NCI-H2227 (cell line): ENCODE measurements at regions not wholly inside any gene's neighbourhood (a gene's known extent, or its start where the extent isn't known, plus 50 kb on each side); places are given as distances from the start of the nearest gene placed in this dataset.
"Not testable (repeated sequence)": the region's sequence is repeated elsewhere in the genome, so short reads cannot be mapped to it uniquely, and the experiment has no call there.

Experiments
- DNase-seq: peaks from one replicate; lab custom pipeline; 2025; ENCODE audit not compliant: unreplicated experiment; lab: John Stamatoyannopoulos, UW

DNA sequence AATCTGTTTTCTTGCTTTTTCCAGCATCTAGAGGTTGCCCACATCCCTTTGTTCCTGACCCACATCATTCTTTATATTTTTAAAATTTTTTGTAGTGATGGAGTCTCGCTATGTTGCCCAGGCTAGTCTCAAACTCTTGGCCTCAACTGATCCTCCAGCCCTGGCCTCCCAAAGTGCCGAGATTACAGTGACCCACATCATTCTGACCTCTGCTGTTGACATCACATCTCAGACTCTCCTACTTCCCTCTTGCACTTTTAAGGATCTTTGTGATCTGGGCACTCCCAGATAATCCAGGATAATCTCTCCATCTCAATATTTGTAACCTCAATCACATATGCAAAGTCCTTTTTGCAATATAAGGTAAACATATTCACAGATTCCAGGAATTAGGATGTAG is 266.6 kb downstream of the MEX3B start:
- no peak for DNase-seq

DNA sequence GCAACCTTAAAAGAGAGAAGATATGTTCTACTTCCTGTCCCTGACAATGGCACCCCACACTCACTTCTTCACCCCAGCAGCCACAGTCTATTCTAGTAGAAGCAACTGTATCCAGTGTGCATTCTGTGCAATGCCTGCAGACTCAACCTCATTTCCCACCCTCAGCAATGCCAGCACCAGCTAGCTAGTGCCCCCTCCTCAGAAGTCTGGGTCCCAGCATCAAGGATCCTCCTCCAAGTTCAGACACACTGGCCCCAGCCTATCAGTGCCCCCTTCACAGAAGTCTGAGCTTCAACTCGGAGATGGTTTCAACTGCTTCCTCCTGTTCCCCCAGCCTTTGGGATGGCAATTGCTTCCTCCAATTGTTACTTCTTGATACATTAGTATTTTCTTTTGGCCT is 268.3 kb downstream of the MEX3B start:
- no peak for DNase-seq

DNA sequence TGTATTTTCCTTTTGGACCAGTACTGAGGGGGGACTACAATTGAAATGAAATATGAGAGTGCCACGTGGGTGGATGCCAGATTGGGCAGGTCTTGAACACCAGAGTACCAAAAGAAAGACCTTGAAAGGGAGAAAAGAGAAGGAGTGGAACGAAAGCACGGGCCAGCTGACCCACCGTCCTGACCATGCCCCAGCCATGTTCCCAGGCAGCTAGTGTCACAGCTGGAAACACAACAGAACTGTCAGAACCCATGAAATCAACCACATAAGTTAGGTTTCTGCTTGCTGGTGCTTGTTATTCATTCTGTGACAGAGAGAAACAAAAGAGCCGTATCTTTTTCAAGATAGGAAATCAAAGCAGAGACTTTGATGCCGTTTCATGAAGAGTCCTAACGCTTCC is 268.8 kb downstream of the MEX3B start:
- no peak for DNase-seq

DNA sequence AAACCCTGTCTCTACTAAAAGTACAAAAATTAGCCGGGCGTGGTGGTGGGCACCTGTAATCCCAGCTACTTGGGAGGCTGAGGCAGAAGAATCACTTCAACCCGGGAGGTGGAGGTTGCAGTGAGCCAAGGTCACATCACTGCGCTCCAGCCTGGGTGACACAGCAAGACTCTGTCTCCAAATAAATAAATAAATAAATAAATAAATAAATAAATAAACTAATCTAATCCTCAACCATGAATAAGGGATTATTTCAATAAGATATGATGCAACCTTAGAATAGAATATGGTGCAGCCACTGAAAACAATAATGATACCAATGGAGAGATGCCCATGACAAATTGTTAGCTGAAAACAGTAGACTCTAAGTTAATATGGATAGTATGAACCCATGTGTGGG is 270.0 kb downstream of the MEX3B start:
- DNase-seq, result not testable (repeated sequence)

DNA sequence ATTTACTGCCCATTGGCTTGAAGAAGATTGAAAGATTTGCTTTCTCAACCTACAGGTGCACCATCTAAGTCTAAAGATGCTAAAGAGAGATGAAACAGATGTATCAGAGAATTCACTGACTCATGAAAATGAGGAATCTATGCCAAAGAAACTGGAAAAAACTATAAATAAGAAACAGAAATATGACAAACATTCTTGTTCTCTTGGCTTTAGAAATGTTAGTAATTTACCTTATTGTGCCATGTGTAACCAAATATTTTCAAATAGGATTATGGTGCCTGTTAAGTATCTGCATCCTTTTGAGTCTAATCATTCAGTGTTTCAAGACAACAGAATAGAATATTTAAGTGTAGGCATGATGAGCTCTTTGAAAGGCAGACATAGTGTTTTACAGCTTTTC is 271.5 kb downstream of the MEX3B start:
- DNase-seq, result no peak

DNA sequence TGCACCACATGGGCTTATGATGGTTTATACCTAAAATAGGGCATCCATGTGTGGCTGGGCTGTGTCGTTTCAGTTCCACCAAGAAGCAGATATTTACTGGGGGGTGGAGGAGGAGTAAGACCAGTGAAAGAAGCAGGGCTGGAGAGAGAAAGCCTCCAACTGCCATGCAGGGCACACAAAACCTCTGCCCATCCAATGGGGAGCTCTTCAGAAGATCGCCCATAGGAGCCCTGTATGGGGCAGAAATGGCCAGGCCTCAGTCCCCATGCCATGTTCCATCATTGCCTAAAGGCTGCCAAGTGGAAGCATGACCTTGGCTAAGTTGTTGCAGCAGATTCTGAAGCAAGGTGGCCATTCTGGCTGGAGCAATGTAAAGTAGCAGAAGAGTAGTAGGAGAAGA is 277.0 kb downstream of the MEX3B start:
- no peak for DNase-seq

DNA sequence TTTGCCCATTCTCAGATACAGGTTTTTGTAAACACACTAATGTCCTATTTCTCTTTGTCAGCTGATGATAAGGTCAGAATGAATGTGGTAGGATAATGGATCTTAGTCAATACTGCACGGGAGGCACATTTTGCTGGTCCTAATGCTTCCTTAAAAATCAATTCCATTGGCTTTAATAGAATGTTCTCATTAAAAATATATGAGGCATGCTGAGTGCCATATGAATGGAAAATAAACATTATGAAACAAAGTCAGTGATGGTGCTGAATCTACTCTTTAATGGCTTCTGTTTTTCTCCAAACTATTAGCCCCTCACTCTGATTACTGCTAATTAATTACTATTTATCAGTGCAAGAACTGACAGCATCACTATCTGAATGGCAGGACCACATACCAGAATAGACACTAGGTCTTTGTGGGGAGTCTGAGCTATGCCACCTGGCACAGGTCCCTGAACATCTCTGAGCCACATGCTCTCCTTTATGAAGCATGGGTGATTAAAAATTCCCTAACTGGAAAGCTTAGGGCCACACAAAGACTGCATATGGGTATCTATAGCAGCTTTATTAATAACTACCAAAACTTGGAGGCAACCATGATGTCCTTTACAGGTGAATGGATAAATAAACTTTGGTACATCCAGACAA is 278.9 kb downstream of the MEX3B start:
- DNase-seq, result no peak

DNA sequence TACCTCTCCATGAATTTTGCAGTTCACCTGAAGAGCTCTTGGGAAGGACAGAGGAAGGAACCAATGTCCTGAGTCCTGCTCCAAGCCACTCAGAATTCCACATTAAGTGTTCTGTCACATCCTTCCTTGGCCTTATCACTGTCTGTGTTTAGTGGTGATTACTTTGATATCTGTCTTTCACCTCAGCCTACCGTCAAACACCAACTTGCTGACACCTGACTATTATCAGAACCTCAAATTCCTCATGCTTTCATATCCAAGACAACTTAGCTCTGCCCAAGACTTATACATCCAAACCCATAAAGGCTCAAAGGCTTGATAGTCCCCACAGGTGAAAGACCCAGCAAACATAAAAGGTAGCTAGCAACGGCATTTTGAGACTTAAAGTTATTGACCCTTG is 280.0 kb downstream of the MEX3B start:
- no peak for DNase-seq

DNA sequence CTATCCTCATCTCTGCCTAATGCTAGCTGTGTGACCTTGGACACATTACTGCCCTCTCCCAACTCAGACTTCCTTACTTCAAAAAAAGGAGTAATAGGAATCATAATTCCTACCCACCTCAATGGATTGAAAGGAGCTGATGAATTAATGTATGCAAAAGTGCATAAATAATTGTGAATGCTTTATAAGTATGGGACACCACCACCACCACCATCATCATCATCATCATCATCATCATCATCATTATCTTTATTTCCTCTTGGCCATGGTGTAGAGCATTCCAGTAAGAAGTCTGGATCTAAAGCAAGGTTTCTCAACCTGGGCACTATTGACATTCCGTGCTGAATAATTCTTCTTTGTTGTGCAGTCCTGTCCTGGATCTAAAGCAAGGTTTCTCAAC is 282.5 kb downstream of the MEX3B start:
- no peak for DNase-seq

DNA sequence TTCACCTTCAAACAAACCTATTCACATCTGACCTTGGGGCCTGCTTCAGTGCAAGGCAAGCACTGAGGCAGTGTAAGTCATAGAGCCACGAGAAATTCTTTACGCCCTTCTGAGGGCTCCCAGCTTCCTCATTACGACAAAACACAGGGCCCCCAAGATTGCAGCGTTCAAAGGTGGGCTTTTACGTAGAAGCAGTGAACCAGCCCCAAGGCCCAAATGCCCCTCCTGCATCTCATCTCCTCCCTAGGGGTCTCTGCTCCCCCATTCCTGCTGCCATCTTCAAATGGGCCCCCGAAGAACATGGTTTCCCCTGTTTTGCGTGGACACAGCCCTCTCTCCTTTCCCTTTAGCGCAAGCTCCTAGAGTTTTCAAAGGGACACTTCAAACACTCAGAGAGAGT is 285.1 kb downstream of the MEX3B start:
- DNase-seq, result no peak

DNA sequence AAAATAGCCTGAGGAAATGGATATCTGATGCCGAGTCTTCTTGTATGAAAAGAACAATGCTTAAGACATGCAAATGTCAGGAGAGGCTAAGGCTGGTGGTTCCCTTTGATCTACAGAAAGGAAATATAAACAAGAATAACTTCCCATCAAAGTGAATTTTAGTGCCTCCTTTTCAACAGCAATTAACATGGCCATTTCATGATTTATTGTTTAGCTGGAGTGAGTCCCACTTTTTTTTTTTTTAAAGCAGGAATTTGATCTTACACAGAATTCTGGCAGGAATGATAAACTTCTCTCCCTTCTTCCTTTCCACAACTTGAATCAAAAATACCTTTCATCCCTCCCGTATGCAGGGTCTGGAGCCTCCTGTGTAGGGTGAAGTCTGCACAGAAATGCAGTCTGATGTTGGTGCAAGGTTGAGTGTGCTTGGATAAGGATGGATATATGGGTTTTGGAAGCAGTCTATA is 287.0 kb downstream of the MEX3B start:
- DNase-seq, result no peak

DNA sequence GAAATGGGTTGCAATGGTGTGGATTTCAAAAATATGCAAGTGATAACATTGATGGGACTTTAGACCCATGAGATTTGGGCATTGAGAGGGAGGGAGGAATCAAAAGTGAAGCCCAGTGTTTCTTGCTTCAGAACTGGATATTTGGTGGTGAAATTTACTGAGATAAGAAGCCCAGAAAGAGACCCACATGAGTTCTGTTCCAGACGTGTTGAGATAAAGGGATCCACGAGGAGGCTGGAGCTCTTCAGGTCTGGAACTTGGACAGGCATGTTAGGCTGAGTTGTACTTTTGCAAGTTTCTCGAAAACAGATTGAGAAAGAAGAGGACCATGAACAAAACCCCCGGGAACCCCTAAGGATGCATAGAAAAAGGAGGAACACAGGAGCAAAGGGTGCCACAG is 290.2 kb downstream of the MEX3B start:
- no peak for DNase-seq

DNA sequence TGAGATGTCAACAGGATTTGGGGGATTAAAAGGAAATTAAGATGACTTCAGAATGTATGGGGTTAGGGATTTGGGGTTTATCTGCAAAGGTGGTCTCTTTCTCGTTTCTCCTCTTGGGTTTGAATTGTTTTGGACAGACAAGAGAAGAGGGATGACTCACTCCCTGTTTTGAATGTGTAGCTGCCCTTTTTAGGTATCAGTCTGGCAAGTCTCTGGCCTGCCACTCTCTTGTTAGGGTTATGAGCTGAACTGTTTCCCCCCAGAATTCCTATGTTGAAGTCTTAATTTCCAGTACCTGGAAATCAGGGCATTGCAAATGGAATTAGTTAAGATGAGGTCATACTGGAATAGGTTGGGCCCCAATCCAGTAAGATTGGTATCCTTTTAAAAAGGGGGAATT is 291.7 kb downstream of the MEX3B start:
- no peak for DNase-seq

DNA sequence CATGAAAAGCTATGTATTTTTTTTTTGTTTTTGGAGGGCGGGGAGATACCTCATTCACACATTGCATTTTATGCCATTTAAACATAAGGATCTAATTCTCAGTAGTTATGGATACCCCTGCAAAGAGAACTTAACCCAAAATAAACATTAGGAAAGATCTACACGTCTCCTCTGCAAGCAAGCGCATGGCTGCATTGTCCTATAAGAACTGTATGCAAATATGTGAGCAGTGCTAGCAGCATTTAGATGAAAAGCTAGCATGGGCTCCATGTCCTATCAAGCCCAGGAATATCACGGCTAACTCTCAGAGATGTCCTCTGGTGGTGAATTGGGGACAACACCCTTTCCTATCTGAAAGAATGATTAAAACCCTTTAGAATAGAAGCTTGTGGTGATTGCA is 292.8 kb downstream of the MEX3B start:
- DNase-seq, result peak; percentile 19

DNA sequence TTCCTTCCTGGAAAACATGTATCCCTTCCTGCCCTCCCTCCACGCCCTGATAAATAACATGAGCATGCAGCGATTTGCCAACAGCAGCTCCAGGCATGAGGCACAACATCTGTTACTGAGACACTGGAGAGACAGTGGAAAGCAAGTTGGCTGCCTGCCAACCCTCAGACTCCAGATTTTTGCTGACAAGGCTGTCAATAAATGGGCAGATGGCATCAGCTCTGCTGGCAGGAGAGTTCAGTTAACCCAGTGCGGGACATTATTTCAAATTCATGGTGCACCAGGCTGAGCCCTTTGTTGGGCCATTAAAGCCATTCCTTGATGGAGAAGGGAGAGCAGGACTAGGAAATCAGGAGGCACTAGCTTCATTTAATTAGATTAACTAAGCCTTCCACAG is 293.3 kb downstream of the MEX3B start:
- DNase-seq, result peak; percentile 89

DNA sequence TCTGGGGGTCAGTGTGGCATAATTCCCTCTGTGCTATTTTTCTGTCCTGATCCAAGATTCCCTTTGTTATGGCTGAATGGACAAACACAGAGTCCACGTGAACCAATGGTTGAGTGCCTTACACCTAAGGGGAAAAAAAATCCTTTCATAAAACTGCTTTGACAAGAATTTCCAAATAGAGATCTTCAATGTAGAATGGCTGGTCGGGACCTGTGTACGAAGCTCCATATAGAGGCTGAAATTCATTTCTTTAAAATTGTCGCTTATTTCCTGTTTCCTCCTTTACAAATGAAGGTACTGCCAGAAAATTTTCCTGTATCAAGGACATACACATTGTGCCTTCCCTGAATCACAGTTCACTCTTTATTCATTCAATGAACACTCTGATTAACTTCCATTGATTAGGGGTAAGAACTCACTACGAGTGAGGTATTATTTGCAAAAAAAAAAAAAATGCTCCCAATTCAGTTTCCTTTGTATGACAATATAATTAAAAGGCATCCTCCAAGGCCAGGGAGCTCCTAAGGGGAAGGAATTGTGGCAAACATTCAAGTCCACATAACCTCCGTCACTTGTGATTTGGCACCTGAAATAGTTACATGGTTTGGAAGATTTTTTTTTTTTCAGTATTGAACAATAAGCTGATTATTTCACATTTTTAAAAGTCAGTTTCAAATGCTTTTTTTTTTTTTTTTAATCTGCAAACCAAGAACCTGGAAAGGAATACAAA is 293.8 kb downstream of the MEX3B start:
- peak; percentile 5 for DNase-seq

DNA sequence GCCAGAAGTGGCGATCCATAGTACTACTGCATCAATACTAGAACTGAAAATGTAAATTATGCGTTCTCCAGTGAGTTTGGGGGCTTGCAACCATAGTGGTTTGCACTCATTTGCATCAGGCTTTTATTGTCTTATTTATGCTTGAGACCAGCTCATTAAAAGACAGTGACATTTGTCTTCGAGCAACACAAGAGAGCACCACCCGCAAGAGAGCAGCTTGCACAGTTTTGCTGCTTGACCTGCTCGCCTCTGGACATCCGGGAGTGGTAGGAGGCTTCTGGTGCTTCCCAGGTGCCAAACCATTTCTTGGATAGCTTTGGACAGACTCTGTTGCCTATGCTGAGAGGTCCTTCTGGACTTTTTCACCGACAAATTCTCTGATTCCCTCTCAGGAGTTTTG is 294.6 kb downstream of the MEX3B start:
- DNase-seq, result no peak

DNA sequence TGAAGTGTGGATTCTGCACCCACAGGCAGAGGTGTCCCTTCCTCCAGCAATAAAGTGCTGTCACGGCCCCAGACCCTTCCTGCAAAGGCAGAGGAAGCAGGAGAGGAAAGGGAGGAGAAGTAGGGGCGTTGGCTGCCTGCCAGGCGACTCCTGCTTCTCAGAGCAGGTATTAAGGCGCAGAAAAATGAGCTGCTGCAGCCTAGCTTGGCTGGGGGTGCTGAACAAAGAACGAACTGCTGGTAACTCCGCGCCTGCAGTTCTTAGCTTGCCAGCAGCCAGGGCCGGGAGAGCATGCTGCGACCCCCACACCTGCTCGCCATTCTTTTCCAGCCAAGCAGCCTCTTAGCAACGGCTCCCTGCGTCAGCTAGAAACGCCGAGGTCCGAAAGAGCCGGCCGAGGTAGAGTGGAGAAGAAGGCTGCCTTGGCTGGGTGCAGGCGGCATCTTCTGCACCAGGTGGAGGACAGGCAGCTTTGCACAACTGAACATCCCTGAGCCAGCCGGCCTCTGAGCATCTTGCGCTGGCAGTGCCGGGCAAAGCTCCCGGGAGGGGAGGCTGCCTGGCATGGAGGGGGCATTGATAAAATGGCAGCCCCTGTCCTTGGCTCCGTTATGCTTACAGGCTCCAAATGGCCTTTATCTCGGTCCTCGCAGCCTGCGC is 296.0 kb downstream of the MEX3B start:
- peak; percentile 61 for DNase-seq

DNA sequence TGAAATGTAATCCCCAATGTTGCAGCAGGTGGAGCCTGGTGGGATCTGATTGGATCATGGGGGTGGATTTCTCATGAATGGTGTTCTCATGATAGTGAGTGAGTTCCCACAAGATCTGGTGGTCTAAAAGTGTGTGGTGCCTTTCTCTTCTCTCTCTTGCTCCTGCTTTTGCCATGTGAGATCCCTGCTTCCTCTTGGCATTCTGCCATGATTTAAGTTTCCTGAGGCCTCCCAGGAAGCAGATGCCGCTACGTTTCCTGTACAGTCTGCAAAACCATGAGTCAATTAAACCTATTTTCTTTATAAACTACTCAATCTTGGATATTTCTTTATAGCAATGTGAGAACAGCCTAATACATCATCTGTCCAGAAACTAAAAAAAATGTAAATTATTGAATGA is 298.3 kb downstream of the MEX3B start:
- DNase-seq, result no peak

DNA sequence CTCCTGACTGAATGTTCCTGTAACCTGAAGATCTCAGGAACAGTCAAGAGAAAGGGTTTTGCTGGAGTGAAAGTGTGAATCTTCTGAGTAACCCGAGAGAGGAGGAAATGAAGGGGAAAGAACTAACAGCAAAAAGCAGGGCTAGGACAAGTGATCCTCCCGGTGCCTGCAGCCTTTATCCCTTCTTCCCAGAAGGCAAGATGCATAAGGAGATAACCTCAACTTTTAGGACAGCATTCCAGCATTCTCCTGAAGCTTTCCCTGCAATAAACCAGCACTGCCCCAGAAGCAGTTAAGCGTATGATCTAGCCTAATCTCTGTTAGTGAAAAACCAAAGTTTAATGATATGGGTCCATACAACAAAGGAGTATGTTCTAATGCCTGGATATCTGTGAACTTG is 298.8 kb downstream of the MEX3B start:
- no peak for DNase-seq

DNA sequence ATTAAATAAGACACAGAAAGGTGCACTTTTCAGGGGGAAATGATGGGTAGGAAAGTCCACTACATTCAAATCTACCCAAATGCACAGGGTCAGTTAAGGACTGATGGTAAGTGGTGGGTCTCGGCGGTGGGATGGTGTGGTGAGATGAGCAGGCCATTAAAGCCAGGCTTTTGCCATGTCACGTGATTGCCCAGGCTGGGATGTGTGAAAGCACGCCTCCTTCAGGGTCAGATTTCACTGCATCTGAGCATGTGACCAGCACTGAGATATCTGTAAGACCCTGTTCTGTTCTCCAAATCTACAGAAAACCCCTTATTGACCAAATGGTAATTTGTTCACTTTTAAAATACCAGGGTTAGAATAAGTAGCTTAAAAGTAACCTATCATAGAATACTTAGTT is 301.5 kb downstream of the MEX3B start:
- no peak for DNase-seq

DNA sequence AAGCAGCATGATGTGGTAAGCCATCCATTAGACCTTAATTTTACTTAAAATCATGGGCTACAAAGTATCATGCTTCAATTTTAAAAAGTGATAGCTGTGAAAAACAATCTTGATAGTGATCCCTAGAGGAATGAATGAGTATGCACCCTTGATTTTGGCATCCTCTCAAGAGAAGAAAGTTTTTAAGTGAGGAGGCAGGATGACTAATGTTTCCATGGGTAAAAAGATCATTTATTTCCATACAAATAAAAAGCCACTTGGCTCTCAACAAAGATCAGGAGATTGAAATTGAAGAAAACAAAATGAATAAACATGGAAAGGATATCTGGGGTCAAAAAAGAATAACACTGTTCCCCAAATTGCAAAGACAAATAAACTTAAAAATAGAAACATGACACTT is 305.4 kb downstream of the MEX3B start:
- DNase-seq, result no peak
